ENCODE measurements at regions not wholly inside any gene's neighbourhood (a gene's known extent, or its start where the extent isn't known, plus 50 kb on each side); places are given as distances from the start of the nearest gene placed in this dataset.
A peak's percentile ranks its signal among the peaks of the same experiment; 100 is the strongest.

GRCh38 chrX:10288373-10288975, 131.7 kb downstream of the CLCN4 start:
- no peak for DNase-seq

GRCh38 chrX:10296576-10296975, 139.8 kb downstream of the CLCN4 start:
- no peak for DNase-seq

GRCh38 chrX:10310511-10310910, 153.7 kb downstream of the CLCN4 start:
- peak; percentile 27 for DNase-seq

GRCh38 chrX:10314530-10315104, 157.8 kb downstream of the CLCN4 start:
- DNase-seq, result no peak

DNA sequence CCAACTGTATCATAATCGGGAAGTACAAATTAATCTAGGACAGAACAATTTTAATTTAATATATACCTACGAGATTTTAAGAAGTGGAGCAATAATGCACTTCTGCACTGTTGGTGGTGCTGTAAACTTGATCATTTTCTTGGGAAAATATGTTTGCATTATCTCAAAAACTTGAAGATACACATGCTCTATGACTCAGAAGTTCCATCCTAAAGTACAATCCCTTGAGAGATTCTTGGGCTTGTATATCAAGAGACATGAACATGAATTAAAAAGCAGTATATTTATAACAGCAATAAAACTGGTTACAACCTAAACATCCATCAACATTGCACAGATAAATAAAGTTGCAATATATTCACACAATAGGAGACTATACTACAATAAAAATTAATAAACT, 168.8 kb downstream of the CLCN4 start:
- DNase-seq, result no peak

DNA sequence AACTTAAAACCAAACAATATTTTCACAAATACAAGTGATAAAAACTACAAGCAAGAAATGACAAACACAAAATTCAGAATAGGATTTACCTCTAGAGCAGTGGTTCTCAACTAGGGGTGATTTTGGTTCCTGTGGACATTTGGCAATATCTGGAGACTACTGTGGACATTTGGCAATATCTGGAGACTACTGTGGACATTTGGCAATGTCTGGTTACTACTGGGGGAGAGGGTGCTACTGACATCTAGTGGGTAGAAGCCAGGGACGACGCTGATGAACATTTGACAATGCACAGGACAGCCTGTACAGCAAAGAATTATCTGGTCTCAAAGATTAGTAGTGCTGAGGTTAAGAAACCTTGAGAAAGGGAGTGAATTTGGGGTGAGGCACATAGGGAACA, 169.8 kb downstream of the CLCN4 start:
- peak; percentile 72 for DNase-seq

- no peak for DNase-seq
Observed at GRCh38 chrX:10327651-10328050, 170.9 kb downstream of the CLCN4 start.

DNA sequence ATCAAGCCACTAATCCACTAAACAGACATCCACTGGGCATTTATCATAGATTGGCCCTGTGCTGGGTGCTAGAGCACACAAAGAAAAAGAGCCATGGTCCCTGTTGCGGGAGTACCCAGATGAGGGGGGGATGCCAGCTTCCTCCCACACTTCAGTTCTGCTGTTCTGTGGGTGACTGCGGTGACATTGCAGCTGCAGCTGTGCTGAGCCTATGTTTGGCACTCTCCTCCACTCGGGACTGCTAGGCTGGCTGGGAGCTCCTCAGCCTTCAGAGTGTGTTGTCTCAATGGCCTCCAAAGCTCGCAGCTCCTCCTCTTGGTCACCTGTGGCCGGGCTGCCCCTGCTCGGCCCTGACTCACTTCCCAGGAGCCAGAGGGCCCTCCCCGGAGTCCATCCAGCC, 173.2 kb downstream of the CLCN4 start:
- no peak for DNase-seq

- DNase-seq, result no peak
Observed at GRCh38 chrX:10341309-10341708, 184.5 kb downstream of the CLCN4 start.

GRCh38 chrX:10350221-10350620, 193.4 kb downstream of the CLCN4 start:
- no peak for DNase-seq

DNA sequence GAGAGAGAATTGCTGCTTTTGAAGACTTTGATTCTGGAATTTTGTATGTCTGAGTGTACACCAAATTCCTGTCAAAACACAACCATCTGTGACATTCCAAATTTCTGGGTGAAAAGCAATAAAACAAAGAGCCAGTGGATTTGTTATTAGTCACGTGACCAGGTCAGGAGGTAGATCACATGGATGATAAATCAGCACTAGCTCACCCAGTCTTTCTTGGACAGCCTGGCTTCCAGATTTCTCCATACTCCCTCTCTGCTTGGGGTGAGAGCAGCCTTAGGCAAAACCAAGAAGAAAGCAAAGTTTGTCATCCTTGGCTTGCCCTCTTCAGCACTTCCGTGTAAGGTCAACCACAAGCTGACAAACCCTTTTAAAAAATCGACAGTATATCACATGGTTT, 194.2 kb downstream of the CLCN4 start:
- DNase-seq, result no peak

- DNase-seq, result no peak
Observed at GRCh38 chrX:10352536-10352935, 195.8 kb downstream of the CLCN4 start.

DNA sequence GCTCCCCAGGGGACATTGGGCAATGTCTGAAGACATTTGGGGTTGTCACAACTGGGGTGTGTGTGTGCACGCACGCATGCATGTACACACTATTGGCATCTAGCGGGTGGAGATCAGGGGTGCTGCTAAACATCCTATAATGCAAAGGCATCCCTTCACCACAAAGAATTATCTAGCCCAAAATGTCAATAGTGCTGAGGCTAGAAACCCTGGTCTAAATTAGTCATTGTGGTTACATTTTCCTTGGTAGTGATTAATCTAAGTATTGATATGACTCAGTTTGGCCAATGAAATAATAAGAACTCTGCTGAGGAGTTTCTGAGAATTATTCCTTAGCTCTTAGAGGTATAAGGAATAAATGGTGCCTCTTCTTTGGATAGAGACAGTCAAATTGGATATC, 200.2 kb downstream of the CLCN4 start:
- DNase-seq, result no peak

GRCh38 chrX:10358958-10359357, 202.2 kb downstream of the CLCN4 start:
- no peak for DNase-seq

DNA sequence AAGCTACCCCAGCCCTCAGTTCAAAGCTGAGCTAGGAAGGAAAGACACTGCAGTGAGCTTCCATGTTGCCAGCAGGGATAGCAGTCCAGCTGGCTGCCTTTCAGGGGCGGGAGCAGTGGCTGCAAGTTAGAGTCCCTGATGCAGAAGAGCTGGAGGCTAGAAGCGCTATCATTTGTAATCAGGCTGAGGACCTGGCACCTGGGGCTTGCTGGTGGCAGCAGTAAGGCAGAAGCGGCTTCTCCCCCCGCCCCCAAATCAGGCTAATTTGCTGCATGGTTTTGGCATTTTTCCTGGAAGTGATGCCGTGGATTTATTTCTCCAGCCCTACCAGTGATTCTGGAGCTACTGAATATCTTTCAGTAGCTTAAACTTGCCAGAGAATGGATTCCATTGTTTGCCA, 203.3 kb downstream of the CLCN4 start:
- peak; percentile 2 for DNase-seq

GRCh38 chrX:10365532-10366265, 208.9 kb downstream of the CLCN4 start:
- no peak for DNase-seq

- DNase-seq, result no peak
Observed at GRCh38 chrX:10367406-10367805, 210.6 kb downstream of the CLCN4 start.

GRCh38 chrX:10370976-10371375, 214.2 kb downstream of the CLCN4 start:
- DNase-seq, result no peak

DNA sequence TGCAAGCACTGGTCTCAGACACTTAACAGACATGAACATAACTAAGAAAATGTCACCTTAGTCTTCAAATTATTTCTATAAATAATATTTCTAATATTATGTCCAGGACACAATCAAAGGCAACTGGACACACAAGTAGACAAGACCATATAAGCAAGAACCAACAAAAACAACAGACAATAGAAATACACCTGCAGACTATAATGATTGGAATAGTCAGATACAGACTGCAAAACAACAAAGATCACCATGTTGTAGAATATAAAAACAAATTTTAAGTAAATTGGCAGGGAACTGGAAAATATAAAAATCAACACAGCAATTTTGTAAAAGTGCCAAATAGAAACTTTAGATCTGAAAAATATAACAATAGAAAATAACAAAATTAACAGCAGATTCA, 220.7 kb downstream of the CLCN4 start:
- DNase-seq, result no peak

GRCh38 chrX:10379878-10380277, 223.1 kb downstream of the CLCN4 start:
- no peak for DNase-seq

DNA sequence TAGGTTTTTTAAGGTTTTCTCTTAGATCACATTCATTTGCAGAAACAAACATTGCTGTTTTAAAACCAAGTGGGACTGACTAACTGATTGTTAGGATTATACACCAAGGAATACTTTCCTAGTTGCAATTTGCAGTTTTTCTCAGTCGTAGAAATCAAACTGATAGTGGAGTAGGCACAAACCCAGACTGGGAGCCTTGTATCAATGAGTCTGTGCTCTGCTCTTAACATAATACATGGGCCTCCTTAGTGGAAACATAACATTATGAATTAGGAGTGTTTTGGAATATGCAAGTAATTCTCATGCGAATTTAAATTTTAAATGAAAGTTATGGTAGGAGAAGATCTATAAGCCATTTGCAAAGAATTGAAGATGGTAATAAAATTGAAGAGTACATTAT, 223.5 kb downstream of the CLCN4 start:
- no peak for DNase-seq

- no peak for DNase-seq
Observed at GRCh38 chrX:10381193-10381592, 224.4 kb downstream of the CLCN4 start.

- DNase-seq, result peak; percentile 6
Observed at GRCh38 chrX:10387011-10387410, 230.2 kb downstream of the CLCN4 start.

- DNase-seq, result no peak
Observed at GRCh38 chrX:10390187-10390586, 230.2 kb downstream of the MID1 start.

DNA sequence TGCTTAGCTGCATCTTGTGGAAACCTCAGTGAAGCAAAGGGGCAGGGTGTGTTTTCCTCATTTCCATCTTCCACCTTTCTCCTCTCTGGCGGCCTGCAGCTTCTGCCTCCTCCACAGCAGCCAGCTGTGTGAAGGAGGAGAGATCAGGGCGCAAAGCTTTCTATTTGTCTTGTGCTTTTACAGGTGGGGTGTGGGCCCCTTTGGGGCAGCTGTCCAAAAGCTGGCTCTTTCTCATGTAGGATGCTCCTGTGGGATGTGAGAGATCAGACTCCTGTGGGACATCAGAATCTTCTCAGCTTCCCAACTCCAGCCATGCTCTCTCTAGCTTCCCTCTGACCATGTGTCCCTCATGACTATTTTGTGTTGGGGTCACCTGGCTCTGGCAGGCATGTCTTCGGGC, 227.1 kb downstream of the MID1 start:
- DNase-seq, result no peak

All from NCI-H82 (cell line).